ENCODE measurements at regions not wholly inside any gene's neighbourhood (a gene's known extent, or its start where the extent isn't known, plus 50 kb on each side); places are given as distances from the start of the nearest gene placed in this dataset.

DNA sequence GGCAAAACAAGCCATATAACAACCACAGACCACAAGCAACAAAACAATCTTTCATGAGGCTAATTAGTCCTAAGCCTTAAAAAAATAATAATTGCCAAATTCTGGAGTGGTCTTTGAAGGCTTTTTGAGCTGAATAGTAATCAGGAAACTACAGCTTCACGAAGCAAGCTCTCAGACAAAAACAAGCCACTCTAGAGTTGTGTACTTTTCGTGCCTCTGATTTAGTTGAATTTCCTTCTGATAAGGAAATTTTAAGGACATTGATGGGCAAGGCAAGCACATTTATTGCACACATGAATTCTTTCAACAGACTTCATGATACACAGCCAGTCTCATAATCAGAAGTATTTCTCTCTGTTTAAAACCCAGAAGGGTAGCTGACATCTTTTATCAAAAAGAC, 130.8 kb upstream of the IRX3 start:
- Histone ChIP-seq H3K4me1 (ENCODE audit: control insufficient read depth, insufficient read depth, low read length) (no peaks in the 10 kb centered on the region), H3K4me3 (ENCODE audit: low read depth, low read length) (no peak overlapping the region), H3K36me3 (ENCODE audit: control insufficient read depth in 2 of 2, insufficient read depth in 1 of 2, low read length in 2 of 2) (no peaks in the 10 kb centered on the region), H3K9me3 (ENCODE audit: control insufficient read depth, insufficient read depth, low read depth, low read length) (no peaks in the 10 kb centered on the region), H3K27ac (ENCODE audit: extremely low read depth, low read depth, low read length) (no peak overlapping the region)
- ChIA-PET POLR2A (no interaction called here), CTCF (interaction anchor here (0.6 kb wide), 1 partner anchor 113 kb away, joined by 3 read pairs; no protein-coding TSS in a partner anchor)
- no peak for TF ChIP-seq WT1 (tag by site-specific recombination; IDR thresholded peaks at IDR 0.05)
- no peak for TF ChIP-seq ZNF311 (tag by site-specific recombination; IDR thresholded peaks at IDR 0.05; ENCODE audit: borderline replicate concordance)
- TF ChIP-seq GLIS2 (tag by site-specific recombination; IDR thresholded peaks at IDR 0.05): no peak
- TF ChIP-seq ZNF560 (tag by site-specific recombination; IDR thresholded peaks at IDR 0.05; ENCODE audit: borderline replicate concordance): no peak
- no peak for TF ChIP-seq ZNF488 (tag by site-specific recombination; IDR thresholded peaks at IDR 0.05)
- TF ChIP-seq ZNF426 (tag by site-specific recombination; IDR thresholded peaks at IDR 0.05): no peak
- no peak for TF ChIP-seq ZNF37A (tag by site-specific recombination; IDR thresholded peaks at IDR 0.05)
- TF ChIP-seq ZBTB21 (tag by site-specific recombination; IDR thresholded peaks at IDR 0.05): no peak
- no peak for TF ChIP-seq HOXA7 (CRISPR knock-in tag; IDR thresholded peaks at IDR 0.05; ENCODE audit: borderline replicate concordance)
- no peak for TF ChIP-seq SCRT2 (tag by site-specific recombination; IDR thresholded peaks at IDR 0.05)
- no peak for TF ChIP-seq ZNF416 (tag by site-specific recombination; IDR thresholded peaks at IDR 0.05)
- TF ChIP-seq ZNF626 (tag by site-specific recombination; IDR thresholded peaks at IDR 0.05): no peak
- no peak for TF ChIP-seq ZNF146 (tag by site-specific recombination; IDR thresholded peaks at IDR 0.05)
- no peak for TF ChIP-seq ZNF777 (tag by site-specific recombination; IDR thresholded peaks at IDR 0.05; ENCODE audit: borderline replicate concordance)
- TF ChIP-seq ZNF544 (tag by site-specific recombination; IDR thresholded peaks at IDR 0.05): no peak

- H3K4me1 ChIP-seq (ENCODE audit: control insufficient read depth, insufficient read depth, low read length): no peaks in the 10 kb centered on the region
- no peak overlapping the region for H3K4me3 ChIP-seq (ENCODE audit: low read depth, low read length)
- H3K36me3 ChIP-seq (ENCODE audit: control insufficient read depth in 2 of 2, insufficient read depth in 1 of 2, low read length in 2 of 2): no peaks in the 10 kb centered on the region
- ChIA-PET CTCF (no interaction called here), POLR2A (no interaction called here)
- TF ChIP-seq ATF2 (tag by site-specific recombination; IDR thresholded peaks at IDR 0.05; ENCODE audit: low read depth) (no peak), ZNF792 (tag by site-specific recombination; IDR thresholded peaks at IDR 0.05) (no peak), ZNF654 (tag by site-specific recombination; IDR thresholded peaks at IDR 0.05; ENCODE audit: low read depth) (no peak), ZSCAN23 (tag by site-specific recombination; IDR thresholded peaks at IDR 0.05) (no peak), ZNF560 (tag by site-specific recombination; IDR thresholded peaks at IDR 0.05; ENCODE audit: borderline replicate concordance) (no peak), KLF10 (tag by site-specific recombination; IDR thresholded peaks at IDR 0.05) (no peak), ZNF416 (tag by site-specific recombination; IDR thresholded peaks at IDR 0.05) (no peak), ZNF585B (tag by site-specific recombination; IDR thresholded peaks at IDR 0.05) (no peak), HOXC10 (CRISPR knock-in tag; IDR thresholded peaks at IDR 0.05) (no peak), ZNF677 (tag by site-specific recombination; IDR thresholded peaks at IDR 0.05) (no peak), ZNF37A (tag by site-specific recombination; IDR thresholded peaks at IDR 0.05) (no peak), ZNF544 (tag by site-specific recombination; IDR thresholded peaks at IDR 0.05) (no peak), MYNN (tag by site-specific recombination; IDR thresholded peaks at IDR 0.05; ENCODE audit: borderline replicate concordance) (no peak), WT1 (tag by site-specific recombination; IDR thresholded peaks at IDR 0.05) (no peak), OVOL3 (tag by site-specific recombination; IDR thresholded peaks at IDR 0.05) (no peak), ZBTB26 (tag by site-specific recombination; optimal IDR thresholded peaks at IDR 0.05) (no peak), ZNF837 (tag by site-specific recombination; IDR thresholded peaks at IDR 0.05) (no peak), FEZF1 (tag by site-specific recombination; IDR thresholded peaks at IDR 0.05) (no peak), ZNF114 (tag by site-specific recombination; IDR thresholded peaks at IDR 0.05) (no peak)
- TF ChIP-seq, protein P1, sequence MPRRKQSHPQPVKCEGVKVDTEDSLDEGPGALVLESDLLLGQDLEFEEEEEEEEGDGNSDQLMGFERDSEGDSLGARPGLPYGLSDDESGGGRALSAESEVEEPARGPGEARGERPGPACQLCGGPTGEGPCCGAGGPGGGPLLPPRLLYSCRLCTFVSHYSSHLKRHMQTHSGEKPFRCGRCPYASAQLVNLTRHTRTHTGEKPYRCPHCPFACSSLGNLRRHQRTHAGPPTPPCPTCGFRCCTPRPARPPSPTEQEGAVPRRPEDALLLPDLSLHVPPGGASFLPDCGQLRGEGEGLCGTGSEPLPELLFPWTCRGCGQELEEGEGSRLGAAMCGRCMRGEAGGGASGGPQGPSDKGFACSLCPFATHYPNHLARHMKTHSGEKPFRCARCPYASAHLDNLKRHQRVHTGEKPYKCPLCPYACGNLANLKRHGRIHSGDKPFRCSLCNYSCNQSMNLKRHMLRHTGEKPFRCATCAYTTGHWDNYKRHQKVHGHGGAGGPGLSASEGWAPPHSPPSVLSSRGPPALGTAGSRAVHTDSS (tag by site-specific recombination; IDR thresholded peaks at IDR 0.05): no peak
- H3K9me3 ChIP-seq (ENCODE audit: control insufficient read depth, insufficient read depth, low read depth, low read length): no peaks in the 10 kb centered on the region
- no peak overlapping the region for H3K27ac ChIP-seq (ENCODE audit: extremely low read depth, low read depth, low read length)
These were observed 128.1 kb upstream of the IRX3 start for GRCh38 chr16:54414671-54415070.
